ENCODE measurements at regions not wholly inside any gene's neighbourhood (a gene's known extent, or its start where the extent isn't known, plus 50 kb on each side); places are given as distances from the start of the nearest gene placed in this dataset.

DNA sequence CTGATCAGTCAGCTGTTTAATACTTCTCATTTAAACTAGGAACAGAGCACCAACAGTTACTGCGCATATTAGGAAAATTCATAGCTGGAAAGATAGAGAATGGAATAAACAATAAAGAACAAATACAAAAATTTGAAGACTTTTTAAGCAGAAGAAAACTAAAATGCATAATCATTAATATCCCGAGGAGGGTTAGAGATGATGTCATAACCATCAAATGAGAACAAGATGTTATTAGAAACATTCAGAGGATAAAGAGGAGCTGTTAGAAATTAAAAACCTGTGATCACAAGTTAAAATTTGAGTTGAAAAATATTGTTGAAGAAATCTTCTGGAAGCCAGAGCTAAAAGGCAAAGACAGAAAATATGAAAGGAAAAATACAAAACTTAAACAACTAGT lies 54.0 kb upstream of the ALKAL2 start:
- TF ChIP-seq, protein P1, sequence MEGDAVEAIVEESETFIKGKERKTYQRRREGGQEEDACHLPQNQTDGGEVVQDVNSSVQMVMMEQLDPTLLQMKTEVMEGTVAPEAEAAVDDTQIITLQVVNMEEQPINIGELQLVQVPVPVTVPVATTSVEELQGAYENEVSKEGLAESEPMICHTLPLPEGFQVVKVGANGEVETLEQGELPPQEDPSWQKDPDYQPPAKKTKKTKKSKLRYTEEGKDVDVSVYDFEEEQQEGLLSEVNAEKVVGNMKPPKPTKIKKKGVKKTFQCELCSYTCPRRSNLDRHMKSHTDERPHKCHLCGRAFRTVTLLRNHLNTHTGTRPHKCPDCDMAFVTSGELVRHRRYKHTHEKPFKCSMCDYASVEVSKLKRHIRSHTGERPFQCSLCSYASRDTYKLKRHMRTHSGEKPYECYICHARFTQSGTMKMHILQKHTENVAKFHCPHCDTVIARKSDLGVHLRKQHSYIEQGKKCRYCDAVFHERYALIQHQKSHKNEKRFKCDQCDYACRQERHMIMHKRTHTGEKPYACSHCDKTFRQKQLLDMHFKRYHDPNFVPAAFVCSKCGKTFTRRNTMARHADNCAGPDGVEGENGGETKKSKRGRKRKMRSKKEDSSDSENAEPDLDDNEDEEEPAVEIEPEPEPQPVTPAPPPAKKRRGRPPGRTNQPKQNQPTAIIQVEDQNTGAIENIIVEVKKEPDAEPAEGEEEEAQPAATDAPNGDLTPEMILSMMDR (conservative IDR thresholded peaks at IDR 0.05), result no peak
- no peak for TF ChIP-seq EZH2 (IDR thresholded peaks at IDR 0.05; ENCODE audit: low read depth)
